Osteoblast (primary cell): ENCODE measurements at regions not wholly inside any gene's neighbourhood (a gene's known extent, or its start where the extent isn't known, plus 50 kb on each side); places are given as distances from the start of the nearest gene placed in this dataset.
A peak's percentile ranks its signal among the peaks of the same experiment; 100 is the strongest.

ENCODE experiments used
- DNase-seq: peaks from one replicate; pipeline ENCODE4 v3.0.0; 2011; ENCODE audit warnings: low spot score, mixed read lengths; ENCODE audit not compliant: insufficient read length; ENCODE audit errors: missing footprints
- H2AFZ ChIP-seq: 2 replicates; pipeline ENCODE4 v1.6.0; 2011; ENCODE audit warnings: mild to moderate bottlenecking, low read length
- H3K27ac ChIP-seq: 2 replicates; pipeline ENCODE4 v1.5.1; 2011; ENCODE audit warnings: mild to moderate bottlenecking, low read depth, low read length, moderate library complexity
- H3K27me3 ChIP-seq: 2 replicates; pipeline ENCODE4 v1.6.0; 2012; ENCODE audit warnings: mild to moderate bottlenecking, control low read depth, inconsistent platforms, low read length, moderate library complexity; ENCODE audit not compliant: insufficient read depth
- H3K36me3 ChIP-seq: 2 replicates; pipeline ENCODE4 v1.5.1; 2011; ENCODE audit warnings: mild to moderate bottlenecking, low read length, control low read depth, moderate library complexity; ENCODE audit not compliant: insufficient read depth
- H3K4me1 ChIP-seq: 2 replicates; pipeline ENCODE4 v1.5.1; 2011; ENCODE audit warnings: mild to moderate bottlenecking, low read length, control low read depth, moderate library complexity; ENCODE audit not compliant: insufficient read depth
- H3K4me2 ChIP-seq: 2 replicates; pipeline ENCODE4 v1.6.0; 2011; ENCODE audit warnings: mild to moderate bottlenecking, low read length; ENCODE audit not compliant: insufficient read depth
- H3K4me3 ChIP-seq: fragments of 200-600 bp; sonication (generic); 3 replicates; pipeline ENCODE4 v1.5.1; 2012; ENCODE audit warnings: mild to moderate bottlenecking, low read length, inconsistent platforms; ENCODE audit not compliant: insufficient read depth
- H3K79me2 ChIP-seq: 2 replicates; pipeline ENCODE4 v1.6.0; 2012; ENCODE audit warnings: mild to moderate bottlenecking, low read length, control low read depth, inconsistent platforms; ENCODE audit not compliant: insufficient read depth
- H3K9me3 ChIP-seq: 2 replicates; pipeline ENCODE4 v1.5.1; 2011; ENCODE audit warnings: low read depth, low read length, control low read depth
- H4K20me1 ChIP-seq: 2 replicates; pipeline ENCODE4 v1.6.0; 2012; ENCODE audit warnings: mild to moderate bottlenecking, low read length, control low read depth; ENCODE audit not compliant: insufficient read depth
- CTCF ChIP-seq: IDR thresholded peaks from 2 replicates; pipeline ENCODE4 v1.5.1; 2011; ENCODE audit warnings: mild to moderate bottlenecking, low read depth, low read length, moderate library complexity; ENCODE audit errors: extremely low read depth

- Histone ChIP-seq H3K36me3 (no peaks in the 10 kb centered on the region), H3K4me1 (peaks cover 2% of the 10 kb centered on the region), H3K4me3 (no peak overlapping the region), H3K4me2 (no peak overlapping the region), H3K27ac (no peak overlapping the region), H4K20me1 (no peaks in the 10 kb centered on the region), H3K27me3 (no peaks in the 10 kb centered on the region), H3K9me3 (no peaks in the 10 kb centered on the region), H3K79me2 (no peaks in the 10 kb centered on the region), H2AFZ (no peak overlapping the region)
- no peak for TF ChIP-seq CTCF
- DNase-seq = no peak
Measured at GRCh38 chr4:141849367-141849766, 213.0 kb downstream of the IL15 start.

GRCh38 chr4:141849778-141850177 is 213.4 kb downstream of the IL15 start:
- Histone ChIP-seq H3K4me1 (peaks cover 2% of the 10 kb centered on the region), H3K27ac (no peak overlapping the region), H3K27me3 (no peaks in the 10 kb centered on the region), H4K20me1 (no peaks in the 10 kb centered on the region), H3K4me3 (no peak overlapping the region), H3K79me2 (no peaks in the 10 kb centered on the region), H3K36me3 (no peaks in the 10 kb centered on the region), H3K9me3 (no peaks in the 10 kb centered on the region), H2AFZ (no peak overlapping the region), H3K4me2 (no peak overlapping the region)
- no peak for TF ChIP-seq CTCF
- DNase-seq = no peak

- Histone ChIP-seq H3K4me3 (no peak overlapping the region), H3K27me3 (no peaks in the 10 kb centered on the region), H3K9me3 (no peaks in the 10 kb centered on the region), H2AFZ (peak overlapping the region; percentile 57), H3K4me2 (no peak overlapping the region), H3K79me2 (no peaks in the 10 kb centered on the region), H4K20me1 (no peaks in the 10 kb centered on the region), H3K36me3 (no peaks in the 10 kb centered on the region), H3K4me1 (peaks cover 2% of the 10 kb centered on the region), H3K27ac (no peak overlapping the region)
- no peak for DNase-seq
- TF ChIP-seq CTCF = no peak
Measured at GRCh38 chr4:141851246-141851891, 215.0 kb downstream of the IL15 start.

- no peaks in the 10 kb centered on the region for H3K79me2 ChIP-seq
- H3K9me3 ChIP-seq = no peaks in the 10 kb centered on the region
- H3K4me1 ChIP-seq = peaks cover 2% of the 10 kb centered on the region
- no peaks in the 10 kb centered on the region for H3K36me3 ChIP-seq
- no peak overlapping the region for H3K27ac ChIP-seq
- no peak overlapping the region for H3K4me2 ChIP-seq
- DNase-seq = peak; percentile 31
- no peaks in the 10 kb centered on the region for H4K20me1 ChIP-seq
- H2AFZ ChIP-seq = no peak overlapping the region
- H3K4me3 ChIP-seq = no peak overlapping the region
- H3K27me3 ChIP-seq = no peaks in the 10 kb centered on the region
- no peak for TF ChIP-seq CTCF
Measured at GRCh38 chr4:141853091-141853764, 216.8 kb downstream of the IL15 start.
